HepG2 (cell line): ENCODE measurements at regions not wholly inside any gene's neighbourhood (a gene's known extent, or its start where the extent isn't known, plus 50 kb on each side); places are given as distances from the start of the nearest gene placed in this dataset.

Experiments used
- ATAC-seq: fragments of 200-7000 bp; cut with Tn5 transposase; 3 replicates; pipeline ENCODE4 v1.9.1; 2020; ENCODE audit warnings: mild to moderate bottlenecking, moderate library complexity
- BruUV-seq: library from RNA; stranded (reverse); fragments of 400-500 nt; replicated peaks from 2 replicates; lab custom pipeline; 2021; lab: Mats Ljungman, UMichigan
- CTCF ChIA-PET: fragments of 300-600 bp; formaldehyde crosslinking; extraction: SDS; loops from one replicate; lab custom pipeline; 2021; ENCODE audit warnings: low total read pairs, inconsistent platforms, low intra/inter-chr PET ratio; lab: Yijun Ruan, JAX
- POLR2A ChIA-PET: fragments of 350-600 bp; sonication (Branson Sonifier 250); formaldehyde crosslinking; loops from one replicate; lab custom pipeline; 2020; ENCODE audit warnings: antibody characterized with exemption, inconsistent platforms; lab: Yijun Ruan, JAX
- DNase-seq: peaks from one replicate; pipeline ENCODE4 v3.0.0-alpha.2; 2015; ENCODE audit warnings: low spot score
- FAIRE-seq: peaks from 3 replicates; lab custom pipeline; 2011; peaks lifted over from hg19 to GRCh38; lab: Jason Lieb, UNC
- H2AFZ ChIP-seq: one replicate; pipeline ENCODE4 v1.6.1; 2011; ENCODE audit warnings: low read length, inconsistent platforms
- H3K27ac ChIP-seq: fragments of 300-600 bp; 3 replicates; pipeline ENCODE4 v1.8.0; 2011; ENCODE audit warnings: mixed run types, mild to moderate bottlenecking, mixed read lengths, low read length, inconsistent platforms; ENCODE audit not compliant: insufficient read depth; ENCODE audit errors: extremely low read length
- H3K27me3 ChIP-seq, 2 experiments: fragments of 200-600 bp in 1 of 2; 2 replicates in 1 of 2; 3 replicates in 1 of 2; pipeline versions ENCODE4 v1.6.0 to v1.8.0; 2011; ENCODE audit warnings: low read length in 2 of 2, mild to moderate bottlenecking in 2 of 2, moderate library complexity in 2 of 2, inconsistent platforms in 1 of 2; ENCODE audit not compliant: insufficient read depth in 2 of 2, control insufficient read depth in 1 of 2
- H3K36me3 ChIP-seq, 2 experiments: fragments of 200-600 bp in 1 of 2; replicated peaks in 1 of 2; 2 replicates in 1 of 2; 3 replicates in 1 of 2; pipeline versions ENCODE4 v1.5.1 to v1.8.0; 2011; ENCODE audit warnings: low read length in 2 of 2, inconsistent platforms in 1 of 2; ENCODE audit not compliant: insufficient read depth in 2 of 2, control insufficient read depth in 1 of 2
- H3K4me1 ChIP-seq: 2 replicates; pipeline ENCODE4 v1.5.1; 2012; ENCODE audit warnings: low read length, inconsistent platforms; ENCODE audit not compliant: insufficient read depth
- H3K4me2 ChIP-seq: 2 replicates; pipeline ENCODE4 v1.6.0; 2011; ENCODE audit warnings: low read depth, low read length, inconsistent platforms
- H3K4me3 ChIP-seq, 3 experiments: fragments of 200-600 bp in 1 of 3; sonication (generic), shearing (Covaris generic) in 1 of 3; replicated peaks in 1 of 3; 2 replicates each; pipeline ENCODE4 v1.5.1; 2011 to 2016; ENCODE audit warnings: low read length in 3 of 3, inconsistent platforms in 2 of 3, low read depth in 2 of 3, mild to moderate bottlenecking in 2 of 3, control low read depth in 1 of 3, mixed read lengths in 1 of 3; ENCODE audit not compliant: insufficient read depth in 1 of 3
- H3K79me2 ChIP-seq: one replicate; pipeline ENCODE4 v1.6.1; 2011; ENCODE audit warnings: low read length, inconsistent platforms; ENCODE audit not compliant: insufficient read depth
- H3K9ac ChIP-seq: 2 replicates; pipeline ENCODE4 v1.6.0; 2011; ENCODE audit warnings: mild to moderate bottlenecking, low read depth, low read length, inconsistent platforms; ENCODE audit not compliant: insufficient read depth
- H3K9me3 ChIP-seq: 2 replicates; pipeline ENCODE4 v1.5.1; 2012; ENCODE audit warnings: mild to moderate bottlenecking, low read length
- H4K20me1 ChIP-seq: 2 replicates; pipeline ENCODE4 v1.6.0; 2011; ENCODE audit warnings: inconsistent platforms, mild to moderate bottlenecking, low read length, moderate library complexity; ENCODE audit not compliant: insufficient read depth
- HDAC1 ChIP-seq: sonication (generic); formaldehyde crosslinking; IDR thresholded peaks from 2 replicates; pipeline ENCODE4 v1.5.1; 2020; ENCODE audit warnings: mild to moderate bottlenecking, missing genetic modification reagents
- PRPF4 ChIP-seq: fragments of 200-400 bp; formaldehyde crosslinking; IDR thresholded peaks from 2 replicates; pipeline ENCODE4 v1.6.1; 2016; ENCODE audit warnings: low read length, low read depth; ENCODE audit not compliant: poor library complexity, severe bottlenecking
- RBM22 ChIP-seq: fragments of 200-400 bp; formaldehyde crosslinking; optimal IDR thresholded peaks from 2 replicates; pipeline ENCODE3; 2017; ENCODE audit warnings: mild to moderate bottlenecking, low read length, moderate library complexity
- SMAD3 ChIP-seq: sonication (generic); formaldehyde crosslinking; IDR thresholded peaks from 2 replicates; pipeline ENCODE4 v1.4.0; 2020; ENCODE audit warnings: missing genetic modification reagents
- SMYD3 ChIP-seq: sonication (generic); formaldehyde crosslinking; IDR thresholded peaks from 2 replicates; pipeline ENCODE4 v1.8.1; 2023; ENCODE audit warnings: mild to moderate bottlenecking, missing genetic modification reagents
- SP140L ChIP-seq: sonication (generic); formaldehyde crosslinking; IDR thresholded peaks from 2 replicates; pipeline ENCODE4 v1.4.0; 2020; ENCODE audit warnings: missing genetic modification reagents, borderline replicate concordance
- ZFX ChIP-seq: sonication (generic); formaldehyde crosslinking; IDR thresholded peaks from 2 replicates; pipeline ENCODE4 v1.4.0; 2020; ENCODE audit warnings: mild to moderate bottlenecking, low read depth, missing genetic modification reagents, moderate library complexity
- ZNF263 ChIP-seq: sonication (generic); formaldehyde crosslinking; IDR thresholded peaks from 2 replicates; pipeline ENCODE4 v1.4.0; 2020; ENCODE audit warnings: missing genetic modification reagents
- ZNF264 ChIP-seq: sonication (generic); formaldehyde crosslinking; IDR thresholded peaks from 2 replicates; pipeline ENCODE4 v1.4.0; 2020; ENCODE audit warnings: missing genetic modification reagents
- in situ Hi-C: cut with HindIII; loops from 2 replicates; pipeline ENCODE4 v1.10.0; 2017; ENCODE audit warnings: low pct_unique_long_range_greater_than_20kb; ENCODE audit not compliant: extremely low pct_ligation_motif_present
- intact Hi-C: fragments of 100-400 bp; cut with micrococcal nuclease; formaldehyde crosslinking; loops from one replicate; pipeline ENCODE4 v1.10.0; 2022; ENCODE audit not compliant: unreplicated experiment
- TF ChIP-seq, protein P1 (sequence below): sonication (generic); formaldehyde crosslinking; IDR thresholded peaks from 2 replicates; pipeline ENCODE4 v1.4.0; 2020; ENCODE audit warnings: missing genetic modification reagents
- TF ChIP-seq, protein P2 (sequence below): sonication (generic); formaldehyde crosslinking; IDR thresholded peaks from 2 replicates; pipeline ENCODE4 v1.8.1; 2023; ENCODE audit warnings: mild to moderate bottlenecking, missing genetic modification reagents
- TF ChIP-seq, protein P3 (sequence below): IDR thresholded peaks from 2 replicates; pipeline ENCODE4 v1.4.0; 2020; ENCODE audit warnings: mild to moderate bottlenecking, missing genetic modification reagents

DNA sequence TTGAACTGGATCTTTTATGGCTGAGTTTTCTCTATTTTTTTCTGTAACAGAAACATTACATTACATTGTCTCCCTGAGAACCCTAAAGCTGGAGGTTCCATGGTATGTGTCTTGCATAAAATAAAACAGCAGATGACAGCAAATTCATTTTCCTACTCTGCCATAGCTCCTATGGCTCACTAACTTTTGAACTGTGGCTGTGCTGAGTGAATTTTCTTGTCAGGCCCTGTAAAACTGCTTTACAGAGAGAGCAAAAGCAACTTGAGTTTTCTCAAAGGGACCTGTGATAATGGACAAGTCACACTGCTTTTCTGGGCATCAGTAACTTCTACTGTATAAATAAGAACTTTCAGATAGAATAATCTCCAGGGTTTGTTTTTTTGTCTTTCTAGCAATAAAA is 129.9 kb upstream of the TSC22D2 start:
- H3K36me3 ChIP-seq: no peaks in the 10 kb centered on the region
- ATAC-seq (no peak), DNase-seq (no peak), FAIRE-seq (no peak)
- H3K27me3 ChIP-seq: 0 out of 5 replicates have a peak, but pooled peaks cover 0 to 3% of the 10 kb centered on the region in 2 experiments
- H3K27ac ChIP-seq: no peak overlapping the region
- no peaks in the 10 kb centered on the region for H4K20me1 ChIP-seq
- H3K79me2 ChIP-seq: no peaks in the 10 kb centered on the region
- no TSS peak for BruUV-seq
- H3K4me2 ChIP-seq: no peak overlapping the region
- H3K9ac ChIP-seq: no peak overlapping the region
- intact Hi-C loops: no loop called here
- TF ChIP-seq SMAD3 (CRISPR knock-in tag): no peak
- TF ChIP-seq SMYD3 (CRISPR knock-in tag): no peak
- POLR2A ChIA-PET: no interaction called here
- H3K9me3 ChIP-seq: no peaks in the 10 kb centered on the region
- H3K4me3 ChIP-seq: no peak overlapping the region
- H2AFZ ChIP-seq: no peak overlapping the region
- H3K4me1 ChIP-seq: no peaks in the 10 kb centered on the region
- CTCF ChIA-PET: no interaction called here
- in situ Hi-C loops: no loop called here

DNA sequence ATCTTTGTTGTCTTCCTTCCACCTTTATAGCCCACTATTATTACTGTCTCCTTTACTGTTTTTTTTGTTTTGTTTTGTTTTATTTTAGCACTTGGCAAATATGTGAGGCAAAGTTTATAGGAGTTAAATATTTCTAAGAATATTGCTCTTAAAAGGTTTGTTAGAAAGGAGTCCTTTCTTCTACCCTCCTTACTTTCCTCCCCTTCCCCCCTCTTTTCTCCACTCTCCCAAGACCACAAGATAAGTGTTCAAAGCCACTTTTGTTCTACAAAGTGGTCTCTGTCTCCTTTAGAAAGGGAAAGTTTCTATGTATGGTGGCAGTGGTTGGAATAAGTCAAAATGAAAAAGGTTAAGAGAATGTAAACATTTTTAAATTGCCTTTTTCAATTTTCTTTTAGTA is 130.7 kb upstream of the TSC22D2 start:
- no peak overlapping the region for H3K4me3 ChIP-seq
- POLR2A ChIA-PET: no interaction called here
- no peak overlapping the region for H3K4me2 ChIP-seq
- H3K27me3 ChIP-seq: 0 out of 5 replicates have a peak, but pooled peaks cover 0 to 3% of the 10 kb centered on the region in 2 experiments
- CTCF ChIA-PET: no interaction called here
- H3K9ac ChIP-seq: no peak overlapping the region
- no peaks in the 10 kb centered on the region for H3K9me3 ChIP-seq
- no peak overlapping the region for H2AFZ ChIP-seq
- no peaks in the 10 kb centered on the region for H3K4me1 ChIP-seq
- FAIRE-seq: no peak
- intact Hi-C loops (no loop called here), in situ Hi-C loops (no loop called here)
- no peak overlapping the region for H3K27ac ChIP-seq
- no peaks in the 10 kb centered on the region for H4K20me1 ChIP-seq
- no peaks in the 10 kb centered on the region for H3K36me3 ChIP-seq
- TF ChIP-seq SP140L (CRISPR knock-in tag): no peak
- no peak for TF ChIP-seq HDAC1 (CRISPR knock-in tag)
- TF ChIP-seq RBM22: no peak
- TF ChIP-seq, protein P1, sequence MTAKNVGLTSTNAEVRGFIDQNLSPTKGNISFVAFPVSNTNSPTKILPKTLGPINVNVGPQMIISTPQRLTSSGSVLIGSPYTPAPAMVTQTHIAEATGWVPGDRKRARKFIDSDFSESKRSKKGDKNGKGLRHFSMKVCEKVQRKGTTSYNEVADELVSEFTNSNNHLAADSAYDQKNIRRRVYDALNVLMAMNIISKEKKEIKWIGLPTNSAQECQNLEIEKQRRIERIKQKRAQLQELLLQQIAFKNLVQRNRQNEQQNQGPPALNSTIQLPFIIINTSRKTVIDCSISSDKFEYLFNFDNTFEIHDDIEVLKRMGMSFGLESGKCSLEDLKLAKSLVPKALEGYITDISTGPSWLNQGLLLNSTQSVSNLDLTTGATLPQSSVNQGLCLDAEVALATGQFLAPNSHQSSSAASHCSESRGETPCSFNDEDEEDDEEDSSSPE (CRISPR knock-in tag): no peak
- TF ChIP-seq PRPF4: no peak
- TF ChIP-seq, protein P2, sequence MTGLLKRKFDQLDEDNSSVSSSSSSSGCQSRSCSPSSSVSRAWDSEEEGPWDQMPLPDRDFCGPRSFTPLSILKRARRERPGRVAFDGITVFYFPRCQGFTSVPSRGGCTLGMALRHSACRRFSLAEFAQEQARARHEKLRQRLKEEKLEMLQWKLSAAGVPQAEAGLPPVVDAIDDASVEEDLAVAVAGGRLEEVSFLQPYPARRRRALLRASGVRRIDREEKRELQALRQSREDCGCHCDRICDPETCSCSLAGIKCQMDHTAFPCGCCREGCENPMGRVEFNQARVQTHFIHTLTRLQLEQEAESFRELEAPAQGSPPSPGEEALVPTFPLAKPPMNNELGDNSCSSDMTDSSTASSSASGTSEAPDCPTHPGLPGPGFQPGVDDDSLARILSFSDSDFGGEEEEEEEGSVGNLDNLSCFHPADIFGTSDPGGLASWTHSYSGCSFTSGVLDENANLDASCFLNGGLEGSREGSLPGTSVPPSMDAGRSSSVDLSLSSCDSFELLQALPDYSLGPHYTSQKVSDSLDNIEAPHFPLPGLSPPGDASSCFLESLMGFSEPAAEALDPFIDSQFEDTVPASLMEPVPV (CRISPR knock-in tag): no peak
- TF ChIP-seq ZNF263 (CRISPR knock-in tag): no peak
- TF ChIP-seq, protein P3, sequence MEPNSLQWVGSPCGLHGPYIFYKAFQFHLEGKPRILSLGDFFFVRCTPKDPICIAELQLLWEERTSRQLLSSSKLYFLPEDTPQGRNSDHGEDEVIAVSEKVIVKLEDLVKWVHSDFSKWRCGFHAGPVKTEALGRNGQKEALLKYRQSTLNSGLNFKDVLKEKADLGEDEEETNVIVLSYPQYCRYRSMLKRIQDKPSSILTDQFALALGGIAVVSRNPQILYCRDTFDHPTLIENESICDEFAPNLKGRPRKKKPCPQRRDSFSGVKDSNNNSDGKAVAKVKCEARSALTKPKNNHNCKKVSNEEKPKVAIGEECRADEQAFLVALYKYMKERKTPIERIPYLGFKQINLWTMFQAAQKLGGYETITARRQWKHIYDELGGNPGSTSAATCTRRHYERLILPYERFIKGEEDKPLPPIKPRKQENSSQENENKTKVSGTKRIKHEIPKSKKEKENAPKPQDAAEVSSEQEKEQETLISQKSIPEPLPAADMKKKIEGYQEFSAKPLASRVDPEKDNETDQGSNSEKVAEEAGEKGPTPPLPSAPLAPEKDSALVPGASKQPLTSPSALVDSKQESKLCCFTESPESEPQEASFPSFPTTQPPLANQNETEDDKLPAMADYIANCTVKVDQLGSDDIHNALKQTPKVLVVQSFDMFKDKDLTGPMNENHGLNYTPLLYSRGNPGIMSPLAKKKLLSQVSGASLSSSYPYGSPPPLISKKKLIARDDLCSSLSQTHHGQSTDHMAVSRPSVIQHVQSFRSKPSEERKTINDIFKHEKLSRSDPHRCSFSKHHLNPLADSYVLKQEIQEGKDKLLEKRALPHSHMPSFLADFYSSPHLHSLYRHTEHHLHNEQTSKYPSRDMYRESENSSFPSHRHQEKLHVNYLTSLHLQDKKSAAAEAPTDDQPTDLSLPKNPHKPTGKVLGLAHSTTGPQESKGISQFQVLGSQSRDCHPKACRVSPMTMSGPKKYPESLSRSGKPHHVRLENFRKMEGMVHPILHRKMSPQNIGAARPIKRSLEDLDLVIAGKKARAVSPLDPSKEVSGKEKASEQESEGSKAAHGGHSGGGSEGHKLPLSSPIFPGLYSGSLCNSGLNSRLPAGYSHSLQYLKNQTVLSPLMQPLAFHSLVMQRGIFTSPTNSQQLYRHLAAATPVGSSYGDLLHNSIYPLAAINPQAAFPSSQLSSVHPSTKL (CRISPR knock-in tag): no peak
- no peak for TF ChIP-seq ZNF264 (CRISPR knock-in tag)
- no peak for TF ChIP-seq ZFX (CRISPR knock-in tag)
- ATAC-seq: no peak
- DNase-seq: no peak
- no TSS peak for BruUV-seq
- H3K79me2 ChIP-seq: no peaks in the 10 kb centered on the region
